ENCODE measurements at regions not wholly inside any gene's neighbourhood (a gene's known extent, or its start where the extent isn't known, plus 50 kb on each side); places are given as distances from the start of the nearest gene placed in this dataset.

DNA sequence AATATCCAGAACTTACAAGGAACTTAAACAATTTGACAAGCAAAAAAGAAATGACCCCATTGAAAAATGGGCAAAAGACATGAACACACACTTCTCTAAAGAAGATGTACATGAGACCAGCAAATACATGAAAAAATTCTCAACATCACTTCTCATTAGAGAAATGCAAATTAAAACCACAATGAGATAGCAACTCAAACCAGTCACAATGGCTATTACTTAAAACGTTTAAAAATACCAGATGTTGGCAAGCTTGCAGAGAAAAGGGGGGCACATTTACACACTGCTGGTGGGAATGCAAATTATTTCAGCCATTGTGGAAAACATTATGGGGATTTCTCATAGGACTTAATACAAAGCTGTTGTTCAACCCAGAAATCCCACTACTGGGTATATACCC is 1634.0 kb downstream of the NCAM2 start:
- Histone ChIP-seq H3K4me3 (ENCODE audit: low read length) (no peak overlapping the region), H3K27me3 (ENCODE audit: control insufficient read depth, insufficient read depth, low read length) (no peaks in the 10 kb centered on the region), H3K36me3 (ENCODE audit: control insufficient read depth, insufficient read depth, low read length) (no peaks in the 10 kb centered on the region), H3K4me1 (ENCODE audit: control insufficient read depth, insufficient read depth, low read length) (no peaks in the 10 kb centered on the region), H3K9me3 (ENCODE audit: control insufficient read depth, insufficient read depth, low read length) (no peaks in the 10 kb centered on the region; the same call in 1 of the 2 replicates), H3K27ac (ENCODE audit: low read length) (no peak overlapping the region)
- DNase-seq (ENCODE audit: low read depth, low spot score) = no peak
- WGBS (ENCODE audit: insufficient coverage, insufficient read length) = no CpG with 5 or more reads among the region's 1 CpG

DNA sequence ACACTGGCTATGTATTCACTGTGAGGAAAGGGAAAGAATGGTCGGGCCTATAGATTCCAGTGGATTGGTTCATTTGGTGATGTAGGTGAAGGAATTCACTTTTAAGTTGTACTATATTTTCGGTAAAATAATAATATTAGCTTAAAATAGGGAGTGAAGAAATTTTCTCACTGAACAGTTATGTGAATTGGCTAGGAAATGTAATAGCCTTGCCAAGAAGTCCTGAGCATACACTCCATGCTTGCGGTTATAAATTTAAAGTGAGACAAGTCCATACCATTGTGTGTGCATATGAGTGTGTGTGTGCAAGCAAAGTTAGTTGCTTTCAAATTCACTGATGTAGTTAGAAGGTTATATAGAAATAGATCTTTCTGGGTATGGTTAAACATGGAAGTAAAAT is 1651.0 kb downstream of the NCAM2 start:
- Histone ChIP-seq H3K36me3 (ENCODE audit: control insufficient read depth, insufficient read depth, low read length) (no peaks in the 10 kb centered on the region), H3K9me3 (ENCODE audit: control insufficient read depth, insufficient read depth, low read length) (no peaks in the 10 kb centered on the region; the same call in 1 of the 2 replicates), H3K27me3 (ENCODE audit: control insufficient read depth, insufficient read depth, low read length) (no peaks in the 10 kb centered on the region), H3K4me1 (ENCODE audit: control insufficient read depth, insufficient read depth, low read length) (no peaks in the 10 kb centered on the region), H3K27ac (ENCODE audit: low read length) (no peak overlapping the region), H3K4me3 (ENCODE audit: low read length) (no peak overlapping the region)
- DNase-seq (ENCODE audit: low read depth, low spot score) = no peak
- 100% methylated on average over 1 of the region's 3 CpGs for WGBS (ENCODE audit: insufficient coverage, insufficient read length)

GRCh38 chr21:22650226-22650625 is 1652.0 kb downstream of the NCAM2 start:
- WGBS (ENCODE audit: insufficient coverage, insufficient read length) = no CpG with 5 or more reads among the region's 1 CpG
- Histone ChIP-seq H3K9me3 (ENCODE audit: control insufficient read depth, insufficient read depth, low read length) (no peaks in the 10 kb centered on the region; the same call in 1 of the 2 replicates), H3K4me1 (ENCODE audit: control insufficient read depth, insufficient read depth, low read length) (no peaks in the 10 kb centered on the region), H3K4me3 (ENCODE audit: low read length) (no peak overlapping the region), H3K36me3 (ENCODE audit: control insufficient read depth, insufficient read depth, low read length) (no peaks in the 10 kb centered on the region), H3K27ac (ENCODE audit: low read length) (no peak overlapping the region), H3K27me3 (ENCODE audit: control insufficient read depth, insufficient read depth, low read length) (no peaks in the 10 kb centered on the region)
- DNase-seq (ENCODE audit: low read depth, low spot score) = no peak

- Histone ChIP-seq H3K27ac (ENCODE audit: low read length) (no peak overlapping the region), H3K36me3 (ENCODE audit: control insufficient read depth, insufficient read depth, low read length) (no peaks in the 10 kb centered on the region), H3K4me1 (ENCODE audit: control insufficient read depth, insufficient read depth, low read length) (no peaks in the 10 kb centered on the region), H3K9me3 (ENCODE audit: control insufficient read depth, insufficient read depth, low read length) (no peaks in the 10 kb centered on the region; the same call in 1 of the 2 replicates), H3K27me3 (ENCODE audit: control insufficient read depth, insufficient read depth, low read length) (no peaks in the 10 kb centered on the region), H3K4me3 (ENCODE audit: low read length) (no peak overlapping the region)
- DNase-seq (ENCODE audit: low read depth, low spot score) = no peak
These were observed 1659.6 kb downstream of the NCAM2 start for GRCh38 chr21:22657781-22658180.

DNA sequence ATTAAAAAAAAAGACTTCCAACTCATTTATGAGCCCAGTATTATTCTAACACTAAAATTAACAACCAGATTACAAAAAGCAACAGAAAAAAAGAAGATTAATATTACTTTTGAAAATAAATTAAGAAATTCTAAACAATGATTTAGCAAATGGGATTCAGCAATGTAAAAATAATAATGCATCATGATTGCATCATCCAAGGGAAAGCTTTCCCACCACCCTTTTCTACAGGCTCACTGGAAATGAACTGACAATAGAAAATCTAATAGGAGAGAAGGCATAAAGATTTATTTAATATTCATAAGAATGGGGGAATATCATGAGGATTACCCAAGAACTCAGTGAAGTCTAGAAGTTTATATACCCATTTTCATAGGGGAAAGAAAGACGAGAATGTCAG is 1671.9 kb downstream of the NCAM2 start:
- no peak for DNase-seq (ENCODE audit: low read depth, low spot score)
- WGBS (ENCODE audit: insufficient coverage, insufficient read length) = no CpG with 5 or more reads among the region's 1 CpG
- Histone ChIP-seq H3K27ac (ENCODE audit: low read length) (no peak overlapping the region), H3K4me1 (ENCODE audit: control insufficient read depth, insufficient read depth, low read length) (no peaks in the 10 kb centered on the region), H3K27me3 (ENCODE audit: control insufficient read depth, insufficient read depth, low read length) (no peaks in the 10 kb centered on the region), H3K36me3 (ENCODE audit: control insufficient read depth, insufficient read depth, low read length) (no peaks in the 10 kb centered on the region), H3K9me3 (ENCODE audit: control insufficient read depth, insufficient read depth, low read length) (no peaks in the 10 kb centered on the region; the same call in 1 of the 2 replicates), H3K4me3 (ENCODE audit: low read length) (no peak overlapping the region)

DNA sequence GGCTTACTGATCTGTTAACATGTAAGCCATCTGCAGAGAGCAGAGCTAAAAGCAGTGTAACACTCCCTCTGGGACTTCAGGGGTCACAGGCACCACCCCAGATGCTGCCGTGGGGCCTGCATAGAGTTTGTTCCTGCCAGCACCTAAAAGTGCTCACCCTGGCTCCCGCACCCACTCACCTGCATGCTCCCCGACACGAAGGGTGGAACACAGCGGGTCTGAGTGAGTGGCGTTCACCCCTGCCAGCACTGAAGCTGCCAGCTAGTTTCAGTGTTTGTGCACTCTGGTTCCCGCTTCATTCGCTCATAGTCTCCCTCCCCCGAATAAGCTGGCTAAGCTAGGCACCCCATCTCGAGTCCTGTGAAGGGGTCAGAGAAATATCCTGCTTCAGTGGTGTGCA is 1681.0 kb downstream of the NCAM2 start:
- DNase-seq (ENCODE audit: low read depth, low spot score) = no peak
- H3K27ac ChIP-seq (ENCODE audit: low read length) = no peak overlapping the region
- H3K36me3 ChIP-seq (ENCODE audit: control insufficient read depth, insufficient read depth, low read length) = no peaks in the 10 kb centered on the region
- no peak overlapping the region for H3K4me3 ChIP-seq (ENCODE audit: low read length)
- H3K9me3 ChIP-seq (ENCODE audit: control insufficient read depth, insufficient read depth, low read length) = no peaks in the 10 kb centered on the region; the same call in 1 of the 2 replicates
- no peaks in the 10 kb centered on the region for H3K27me3 ChIP-seq (ENCODE audit: control insufficient read depth, insufficient read depth, low read length)
- no peaks in the 10 kb centered on the region for H3K4me1 ChIP-seq (ENCODE audit: control insufficient read depth, insufficient read depth, low read length)
- WGBS (ENCODE audit: insufficient coverage, insufficient read length) = no CpG with 5 or more reads among the region's 10 CpGs

DNA sequence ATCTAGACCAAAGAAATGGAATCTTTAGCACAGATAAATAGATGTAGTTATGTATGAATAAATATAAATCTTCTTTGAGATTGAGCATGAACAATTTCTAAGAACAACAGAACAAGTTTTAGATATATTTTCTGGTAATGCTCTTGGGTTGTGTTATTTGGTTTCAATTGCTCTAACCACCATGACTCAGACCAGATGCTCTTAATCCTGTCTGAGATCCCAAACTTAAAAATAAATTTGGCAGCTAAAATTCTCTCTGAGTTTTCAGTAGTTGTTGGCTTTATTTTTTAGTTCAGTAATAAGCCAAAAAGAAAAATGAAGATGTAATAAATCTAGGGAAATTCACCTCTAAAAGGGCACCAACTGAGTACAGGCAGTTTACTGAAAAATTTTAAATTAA is 1693.4 kb downstream of the NCAM2 start:
- Histone ChIP-seq H3K36me3 (ENCODE audit: control insufficient read depth, insufficient read depth, low read length) (no peaks in the 10 kb centered on the region), H3K9me3 (ENCODE audit: control insufficient read depth, insufficient read depth, low read length) (no peaks in the 10 kb centered on the region; the same call in 1 of the 2 replicates), H3K27ac (ENCODE audit: low read length) (no peak overlapping the region), H3K4me1 (ENCODE audit: control insufficient read depth, insufficient read depth, low read length) (no peaks in the 10 kb centered on the region), H3K27me3 (ENCODE audit: control insufficient read depth, insufficient read depth, low read length) (no peaks in the 10 kb centered on the region), H3K4me3 (ENCODE audit: low read length) (no peak overlapping the region)
- DNase-seq (ENCODE audit: low read depth, low spot score) = no peak

GRCh38 chr21:22703521-22703920 is 1705.3 kb downstream of the NCAM2 start:
- H3K27me3 ChIP-seq (ENCODE audit: control insufficient read depth, insufficient read depth, low read length) = no peaks in the 10 kb centered on the region
- no peak overlapping the region for H3K4me3 ChIP-seq (ENCODE audit: low read length)
- no peaks in the 10 kb centered on the region for H3K36me3 ChIP-seq (ENCODE audit: control insufficient read depth, insufficient read depth, low read length)
- no peak overlapping the region for H3K27ac ChIP-seq (ENCODE audit: low read length)
- WGBS (ENCODE audit: insufficient coverage, insufficient read length) = no CpG with 5 or more reads among the region's 2 CpGs
- no peaks in the 10 kb centered on the region for H3K4me1 ChIP-seq (ENCODE audit: control insufficient read depth, insufficient read depth, low read length)
- peaks cover 2% of the 10 kb centered on the region; the same call in 1 of the 2 replicates for H3K9me3 ChIP-seq (ENCODE audit: control insufficient read depth, insufficient read depth, low read length)
- DNase-seq (ENCODE audit: low read depth, low spot score) = no peak

GRCh38 chr21:22710721-22711120 is 1712.5 kb downstream of the NCAM2 start:
- Histone ChIP-seq H3K36me3 (ENCODE audit: control insufficient read depth, insufficient read depth, low read length) (no peaks in the 10 kb centered on the region), H3K4me1 (ENCODE audit: control insufficient read depth, insufficient read depth, low read length) (no peaks in the 10 kb centered on the region), H3K27me3 (ENCODE audit: control insufficient read depth, insufficient read depth, low read length) (no peaks in the 10 kb centered on the region), H3K9me3 (ENCODE audit: control insufficient read depth, insufficient read depth, low read length) (peaks cover 6% of the 10 kb centered on the region), H3K27ac (ENCODE audit: low read length) (no peak overlapping the region), H3K4me3 (ENCODE audit: low read length) (no peak overlapping the region)
- DNase-seq (ENCODE audit: low read depth, low spot score) = no peak
- no CpG with 5 or more reads among the region's 3 CpGs for WGBS (ENCODE audit: insufficient coverage, insufficient read length)

- no peaks in the 10 kb centered on the region for H3K27me3 ChIP-seq (ENCODE audit: control insufficient read depth, insufficient read depth, low read length)
- no peak for DNase-seq (ENCODE audit: low read depth, low spot score)
- H3K36me3 ChIP-seq (ENCODE audit: control insufficient read depth, insufficient read depth, low read length) = no peaks in the 10 kb centered on the region
- H3K27ac ChIP-seq (ENCODE audit: low read length) = no peak overlapping the region
- no peak overlapping the region for H3K4me3 ChIP-seq (ENCODE audit: low read length)
- H3K4me1 ChIP-seq (ENCODE audit: control insufficient read depth, insufficient read depth, low read length) = no peaks in the 10 kb centered on the region
- H3K9me3 ChIP-seq (ENCODE audit: control insufficient read depth, insufficient read depth, low read length) = peaks cover 6% of the 10 kb centered on the region
These were observed 1713.4 kb downstream of the NCAM2 start for GRCh38 chr21:22711636-22712035.

- H3K27ac ChIP-seq (ENCODE audit: low read length) = no peak overlapping the region
- H3K4me1 ChIP-seq (ENCODE audit: control insufficient read depth, insufficient read depth, low read length) = no peaks in the 10 kb centered on the region
- DNase-seq (ENCODE audit: low read depth, low spot score) = no peak
- peaks cover 7% of the 10 kb centered on the region for H3K9me3 ChIP-seq (ENCODE audit: control insufficient read depth, insufficient read depth, low read length)
- no peak overlapping the region for H3K4me3 ChIP-seq (ENCODE audit: low read length)
- no peaks in the 10 kb centered on the region for H3K27me3 ChIP-seq (ENCODE audit: control insufficient read depth, insufficient read depth, low read length)
- H3K36me3 ChIP-seq (ENCODE audit: control insufficient read depth, insufficient read depth, low read length) = no peaks in the 10 kb centered on the region
- no CpG with 5 or more reads among the region's 3 CpGs for WGBS (ENCODE audit: insufficient coverage, insufficient read length)
These were observed 1727.2 kb downstream of the NCAM2 start for GRCh38 chr21:22725436-22725835.

All from iPS DF 6.9 (cell line).